Upper lobe of left lung (tissue), 6 donors: ENCODE measurements at regions not wholly inside any gene's neighbourhood (a gene's known extent, or its start where the extent isn't known, plus 50 kb on each side); places are given as distances from the start of the nearest gene placed in this dataset.
A peak's percentile ranks its signal among the peaks of the same experiment; 100 is the strongest.

ENCODE experiments used
- ATAC-seq, 2 donors: fragments of 200-7000 bp; cut with Tn5 transposase; one replicate each; pipeline ENCODE4 v1.9.1; 2022; ENCODE audit warnings: mild to moderate bottlenecking in 2 of 2, moderate library complexity in 2 of 2; ENCODE audit not compliant: low FRiP score in 2 of 2
- DNase-seq, 2 donors: peaks; one replicate each; pipeline ENCODE4 v3.0.0-alpha.2; 2019 to 2020
- H3K27ac ChIP-seq, 4 donors: fragments of 200-600 bp; sonication (generic); one replicate each; pipeline ENCODE4 v1.5.1; 2016 to 2019
- H3K27me3 ChIP-seq, 4 donors: fragments of 200-600 bp; sonication (generic); one replicate each; pipeline ENCODE4 v1.5.1; 2017 to 2019
- H3K36me3 ChIP-seq, 4 donors: fragments of 200-600 bp; sonication (generic); one replicate each; pipeline ENCODE4 v1.5.1; 2016 to 2019
- H3K4me1 ChIP-seq, 4 donors: fragments of 200-600 bp; sonication (generic); one replicate each; pipeline ENCODE4 v1.5.1; 2018 to 2019
- H3K4me3 ChIP-seq, 4 donors: fragments of 200-600 bp; sonication (generic); one replicate each; pipeline ENCODE4 v1.5.1; 2017 to 2019; ENCODE audit warnings: mild to moderate bottlenecking in 2 of 4, moderate library complexity in 1 of 4
- H3K9me3 ChIP-seq, 4 donors: fragments of 200-600 bp; sonication (generic); one replicate each; pipeline ENCODE4 v1.5.1; 2018 to 2019
- EP300 ChIP-seq, 4 donors: sonication (generic); formaldehyde crosslinking; IDR thresholded peaks; one replicate each; pipeline ENCODE4 v1.5.1; 2017; ENCODE audit warnings: antibody characterized with exemption in 4 of 4, control low read depth in 2 of 4
- POLR2A ChIP-seq, 4 donors: fragments of 450-650 bp; IDR thresholded peaks; one replicate each; pipeline ENCODE4 v1.5.1; 2016 to 2017; ENCODE audit warnings: antibody characterized with exemption in 4 of 4, mild to moderate bottlenecking in 2 of 4
- POLR2AphosphoS5 ChIP-seq, 2 donors: sonication (generic); formaldehyde crosslinking; IDR thresholded peaks; one replicate each; pipeline ENCODE4 v1.5.1; 2017; ENCODE audit warnings: antibody characterized with exemption in 2 of 2
- WGBS, 2 donors: methylation state at CpG; one replicate each; pipeline ENCODE4 v1.1.5; 2017 to 2018; 5-methylcytosine and 5-hydroxymethylcytosine counted together
- TF ChIP-seq, protein P1 (sequence below), 6 experiments: fragments of 450-650 bp in 4 of 6; fragments of 200-600 bp in 2 of 6; sonication (generic) in 2 of 6; IDR thresholded peaks; one replicate each; pipeline ENCODE4 v1.5.1; 2016 to 2019; ENCODE audit warnings: antibody characterized with exemption in 6 of 6
- donor health status: DM: no; HTN: no; CAD: no; lungs with moderate emphysema.
- donor health status: DM: no; HTN: yes; CAD: no; lungs with severe emphysema.

DNA sequence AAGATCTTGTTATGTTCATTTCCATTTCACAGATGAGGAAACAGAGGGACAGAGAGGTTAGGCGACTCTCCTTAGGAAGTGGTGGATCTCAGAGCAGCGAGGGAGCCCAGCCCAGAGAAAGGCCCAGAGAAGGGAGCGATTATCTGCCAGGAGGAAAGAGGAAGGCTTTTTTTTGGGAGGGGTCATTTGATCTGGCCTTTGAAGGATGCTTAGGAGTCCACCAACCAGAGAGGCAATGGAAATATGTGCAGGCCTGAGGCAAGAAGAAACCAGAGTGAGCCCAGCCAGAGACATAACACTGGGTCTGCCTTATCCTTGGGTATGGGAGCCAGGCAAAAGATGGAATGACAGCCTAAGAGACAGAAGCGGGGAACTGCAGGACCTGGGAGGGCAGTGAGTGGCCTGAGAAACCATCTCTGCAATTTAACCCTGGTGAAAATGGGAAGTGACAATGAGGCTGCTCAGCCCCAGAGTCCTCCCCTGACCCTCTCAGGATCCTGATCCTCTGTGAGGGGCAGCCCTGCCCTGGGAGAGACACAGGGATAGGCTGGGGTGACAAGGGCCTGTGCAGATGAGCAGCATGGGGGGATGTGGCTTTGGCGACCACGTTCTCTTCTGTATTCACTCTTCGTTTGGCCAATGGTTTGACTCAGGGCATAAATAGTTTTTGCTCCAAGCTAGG is 163.2 kb downstream of the WNT7A start:
- TF ChIP-seq POLR2AphosphoS5 (IDR thresholded peaks at IDR 0.05) (no peak), POLR2A (IDR thresholded peaks at IDR 0.05) (no peak), EP300 (IDR thresholded peaks at IDR 0.05) (no peak)
- TF ChIP-seq, protein P1, sequence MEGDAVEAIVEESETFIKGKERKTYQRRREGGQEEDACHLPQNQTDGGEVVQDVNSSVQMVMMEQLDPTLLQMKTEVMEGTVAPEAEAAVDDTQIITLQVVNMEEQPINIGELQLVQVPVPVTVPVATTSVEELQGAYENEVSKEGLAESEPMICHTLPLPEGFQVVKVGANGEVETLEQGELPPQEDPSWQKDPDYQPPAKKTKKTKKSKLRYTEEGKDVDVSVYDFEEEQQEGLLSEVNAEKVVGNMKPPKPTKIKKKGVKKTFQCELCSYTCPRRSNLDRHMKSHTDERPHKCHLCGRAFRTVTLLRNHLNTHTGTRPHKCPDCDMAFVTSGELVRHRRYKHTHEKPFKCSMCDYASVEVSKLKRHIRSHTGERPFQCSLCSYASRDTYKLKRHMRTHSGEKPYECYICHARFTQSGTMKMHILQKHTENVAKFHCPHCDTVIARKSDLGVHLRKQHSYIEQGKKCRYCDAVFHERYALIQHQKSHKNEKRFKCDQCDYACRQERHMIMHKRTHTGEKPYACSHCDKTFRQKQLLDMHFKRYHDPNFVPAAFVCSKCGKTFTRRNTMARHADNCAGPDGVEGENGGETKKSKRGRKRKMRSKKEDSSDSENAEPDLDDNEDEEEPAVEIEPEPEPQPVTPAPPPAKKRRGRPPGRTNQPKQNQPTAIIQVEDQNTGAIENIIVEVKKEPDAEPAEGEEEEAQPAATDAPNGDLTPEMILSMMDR (IDR thresholded peaks at IDR 0.05): no peak
- DNase-seq (peak in 1 of 2 donors; percentile 12), ATAC-seq (no peak)
- 86 to 88% methylated on average over 7 of the region's 7 CpGs for WGBS, 2 donors
- Histone ChIP-seq H3K27ac (no peak overlapping the region), H3K9me3 (no peaks in the 10 kb centered on the region), H3K4me3 (no peak overlapping the region), H3K4me1 (no peaks in the 10 kb centered on the region), H3K27me3 (no peaks in the 10 kb centered on the region), H3K36me3 (no peaks in the 10 kb centered on the region)

DNA sequence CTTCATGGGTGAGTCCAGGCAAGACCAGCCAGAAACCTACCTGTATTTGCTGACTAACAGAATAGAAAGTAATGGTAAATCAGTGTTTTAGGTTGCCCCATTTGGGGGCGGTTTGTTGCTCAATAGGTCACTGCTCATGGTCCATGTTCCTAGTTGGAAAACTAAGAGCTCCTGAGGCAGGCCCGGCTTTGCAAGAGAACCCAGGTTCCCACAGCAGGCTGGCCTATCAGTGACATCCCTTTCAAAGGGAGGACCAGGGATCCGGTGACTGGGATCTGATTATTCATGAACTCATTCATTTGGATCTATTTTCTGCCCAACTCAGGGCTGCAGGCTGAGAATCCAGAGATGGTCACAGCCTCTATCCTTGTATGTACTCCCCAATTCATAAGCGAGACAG is 163.9 kb downstream of the WNT7A start:
- Histone ChIP-seq H3K27me3 (no peaks in the 10 kb centered on the region), H3K4me1 (no peaks in the 10 kb centered on the region), H3K4me3 (no peak overlapping the region), H3K36me3 (no peaks in the 10 kb centered on the region), H3K9me3 (no peaks in the 10 kb centered on the region), H3K27ac (no peak overlapping the region)
- TF ChIP-seq, protein P1 (IDR thresholded peaks at IDR 0.05): no peak
- TF ChIP-seq POLR2AphosphoS5 (IDR thresholded peaks at IDR 0.05) (no peak), EP300 (IDR thresholded peaks at IDR 0.05) (no peak), POLR2A (IDR thresholded peaks at IDR 0.05) (no peak)
- ATAC-seq (no peak), DNase-seq (peak in 1 of 2 donors; percentile 14)
- WGBS, 2 donors: 90 to 92% methylated on average over 4 of the region's 4 CpGs

DNA sequence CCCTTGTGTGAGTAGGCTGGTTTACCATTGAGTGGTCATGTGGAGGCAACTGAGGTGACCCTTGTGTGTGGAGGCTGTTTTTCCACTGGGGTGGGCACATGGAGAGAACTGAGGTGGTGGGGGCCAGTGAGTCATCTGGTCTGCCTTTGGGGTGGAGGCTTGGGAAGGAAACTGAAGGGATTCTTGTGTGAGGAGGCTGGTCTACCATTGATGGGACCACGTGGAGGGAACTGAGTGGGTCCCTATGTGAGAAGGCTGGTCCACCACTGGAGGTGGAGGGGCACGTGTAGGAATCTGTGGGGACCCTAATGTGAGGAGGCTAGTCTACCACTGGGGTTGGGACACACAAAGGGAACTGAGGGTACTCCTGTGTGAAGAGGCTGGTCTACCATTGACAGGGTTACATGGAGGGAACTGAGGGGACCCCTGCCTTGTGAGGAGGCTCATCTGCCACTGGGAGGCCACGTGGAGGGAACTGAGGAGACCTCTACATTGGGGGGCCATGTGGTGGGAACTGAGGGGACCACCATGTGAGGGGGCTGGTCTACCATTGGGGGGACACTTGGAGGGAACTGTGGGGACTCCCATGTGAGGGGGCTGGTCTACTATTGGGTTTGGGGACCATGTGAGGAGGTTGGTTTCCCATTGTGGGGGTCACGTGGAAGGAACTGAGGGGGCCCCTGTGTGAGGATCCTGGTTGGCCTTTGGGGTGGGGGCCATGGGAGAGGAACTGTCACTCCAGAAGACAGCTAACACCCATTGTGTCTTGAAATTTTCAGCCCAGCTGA is 164.5 kb downstream of the WNT7A start:
- H3K4me3 ChIP-seq: no peak overlapping the region
- H3K27ac ChIP-seq: no peak overlapping the region
- H3K9me3 ChIP-seq: no peaks in the 10 kb centered on the region
- 80 to 91% methylated on average over 4 of the region's 4 CpGs for WGBS, 2 donors
- no peak for TF ChIP-seq POLR2AphosphoS5 (IDR thresholded peaks at IDR 0.05)
- TF ChIP-seq EP300 (IDR thresholded peaks at IDR 0.05): no peak
- TF ChIP-seq, protein P1 (IDR thresholded peaks at IDR 0.05): no peak
- no peak for TF ChIP-seq POLR2A (IDR thresholded peaks at IDR 0.05)
- no peaks in the 10 kb centered on the region for H3K4me1 ChIP-seq
- H3K36me3 ChIP-seq: no peaks in the 10 kb centered on the region
- ATAC-seq (no peak), DNase-seq (peak in 1 of 2 donors; percentile 4)
- no peaks in the 10 kb centered on the region for H3K27me3 ChIP-seq

DNA sequence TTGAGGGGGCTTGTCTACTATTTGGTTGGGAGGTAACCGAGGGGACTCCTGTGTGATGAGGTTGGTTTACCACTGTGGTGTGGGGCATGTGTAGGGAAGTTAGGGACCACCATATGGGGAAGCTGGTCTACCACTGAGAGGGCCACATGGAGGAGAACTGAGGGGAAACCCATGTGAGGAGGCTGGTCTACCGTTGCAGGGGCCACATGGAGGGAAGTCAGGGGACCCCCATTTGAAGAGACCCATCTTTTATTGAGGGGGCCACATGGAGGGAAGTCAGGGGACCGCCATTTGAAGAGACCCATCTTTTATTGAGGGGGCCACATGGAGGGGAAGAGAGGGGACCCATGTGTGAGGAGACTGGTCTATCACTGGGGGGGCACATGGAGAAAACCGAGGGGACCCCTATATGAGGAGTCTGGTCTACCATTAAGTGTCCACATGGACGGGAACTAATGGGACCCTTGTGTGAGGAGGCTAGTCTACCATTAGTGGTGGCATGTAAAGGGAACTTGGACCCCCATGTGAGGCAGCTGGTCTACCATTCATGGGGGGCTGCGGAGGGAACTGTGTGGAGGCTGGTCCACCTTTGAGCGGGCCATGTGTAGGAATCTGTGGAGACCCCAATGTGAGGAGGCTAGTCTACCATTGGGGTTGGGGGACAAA is 165.5 kb downstream of the FBLN2 start:
- Histone ChIP-seq H3K27me3 (no peaks in the 10 kb centered on the region), H3K4me3 (no peak overlapping the region), H3K27ac (no peak overlapping the region), H3K4me1 (no peaks in the 10 kb centered on the region), H3K36me3 (no peaks in the 10 kb centered on the region), H3K9me3 (no peaks in the 10 kb centered on the region)
- ATAC-seq (no peak), DNase-seq (peak in 1 of 2 donors; percentile 15)
- TF ChIP-seq, protein P1 (IDR thresholded peaks at IDR 0.05): no peak
- TF ChIP-seq POLR2A (IDR thresholded peaks at IDR 0.05) (no peak), POLR2AphosphoS5 (IDR thresholded peaks at IDR 0.05) (no peak), EP300 (IDR thresholded peaks at IDR 0.05) (no peak)
- WGBS, 2 donors: 82 to 89% methylated on average over 7 of the region's 7 CpGs
